ENCODE measurements at regions not wholly inside any gene's neighbourhood (a gene's known extent, or its start where the extent isn't known, plus 50 kb on each side); places are given as distances from the start of the nearest gene placed in this dataset.

DNA sequence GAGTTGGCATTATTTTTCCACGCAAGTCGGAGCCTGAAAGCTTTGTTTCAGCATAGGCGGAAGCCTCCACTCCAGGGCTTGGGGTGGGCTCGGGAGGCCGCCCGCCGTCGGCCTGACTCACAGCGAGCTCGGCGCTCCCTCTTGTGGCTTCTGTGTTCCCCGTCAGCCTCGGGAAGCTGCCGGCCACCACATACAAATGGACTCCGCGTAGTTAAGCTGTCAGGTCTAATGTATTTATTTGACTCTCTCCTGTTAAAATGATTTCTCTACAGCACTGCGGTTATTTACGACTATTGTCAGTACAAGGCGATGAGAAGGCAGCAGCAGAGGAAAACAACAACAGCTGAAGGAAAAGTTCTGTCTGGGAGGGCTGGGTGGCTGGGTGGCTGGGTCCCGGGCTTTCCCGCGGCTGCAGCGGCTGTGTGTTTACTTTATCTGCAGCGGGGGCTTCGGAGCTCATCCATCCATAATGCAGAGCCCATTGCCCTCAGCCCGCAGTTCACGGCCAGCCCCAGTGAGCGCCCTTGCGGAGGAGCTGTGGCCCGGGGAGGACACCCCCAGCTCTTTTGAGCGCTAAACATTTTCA lies 375.7 kb upstream of the CAMK1G start:
- DNase-seq: peak; percentile 7

GRCh38 chr1:209208648-209209047 lies 374.9 kb upstream of the CAMK1G start:
- DNase-seq: no peak

GRCh38 chr1:209213989-209214388 lies 369.5 kb upstream of the CAMK1G start:
- DNase-seq: no peak

DNA sequence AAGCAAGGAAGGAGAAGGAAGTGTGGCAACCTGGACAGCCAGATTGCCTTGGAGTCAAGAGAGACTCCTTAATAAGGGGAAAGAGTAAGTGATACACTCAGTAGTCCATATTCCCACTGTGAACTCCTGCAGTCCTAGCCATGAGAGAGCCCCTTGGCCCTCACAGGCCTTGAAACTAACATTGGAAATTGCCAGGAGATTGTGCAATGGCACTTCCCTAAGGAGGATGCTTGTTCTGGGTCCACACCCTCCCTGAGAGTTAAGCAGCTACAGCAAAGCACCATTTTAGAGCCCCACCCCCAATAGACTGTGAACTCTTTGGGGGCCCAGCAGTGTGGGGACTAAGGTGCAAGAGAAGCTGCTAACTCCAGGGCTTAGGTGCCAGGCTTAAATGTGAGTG lies 367.7 kb upstream of the CAMK1G start:
- no peak for DNase-seq

- DNase-seq: no peak
Measured at GRCh38 chr1:209218113-209218512, 365.4 kb upstream of the CAMK1G start.

DNA sequence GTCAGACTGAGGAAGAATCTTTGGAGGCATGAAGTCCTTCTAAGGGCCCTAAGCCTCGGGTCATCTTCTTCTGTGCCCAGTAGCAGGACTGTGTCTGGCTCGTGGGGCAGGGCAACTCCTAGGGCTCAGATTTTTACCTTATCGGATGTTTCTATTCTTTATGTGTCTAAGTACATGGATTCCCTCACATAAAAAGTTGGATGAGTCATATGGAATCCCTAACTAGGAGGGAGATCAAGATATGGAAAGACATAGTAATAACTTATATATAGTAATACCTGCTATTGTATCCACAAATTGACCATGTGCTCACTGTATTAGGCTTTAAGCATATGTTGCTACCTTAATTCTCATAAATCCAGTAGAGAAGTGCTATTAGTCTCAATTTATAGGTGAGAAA lies 364.5 kb upstream of the CAMK1G start:
- no peak for DNase-seq

DNA sequence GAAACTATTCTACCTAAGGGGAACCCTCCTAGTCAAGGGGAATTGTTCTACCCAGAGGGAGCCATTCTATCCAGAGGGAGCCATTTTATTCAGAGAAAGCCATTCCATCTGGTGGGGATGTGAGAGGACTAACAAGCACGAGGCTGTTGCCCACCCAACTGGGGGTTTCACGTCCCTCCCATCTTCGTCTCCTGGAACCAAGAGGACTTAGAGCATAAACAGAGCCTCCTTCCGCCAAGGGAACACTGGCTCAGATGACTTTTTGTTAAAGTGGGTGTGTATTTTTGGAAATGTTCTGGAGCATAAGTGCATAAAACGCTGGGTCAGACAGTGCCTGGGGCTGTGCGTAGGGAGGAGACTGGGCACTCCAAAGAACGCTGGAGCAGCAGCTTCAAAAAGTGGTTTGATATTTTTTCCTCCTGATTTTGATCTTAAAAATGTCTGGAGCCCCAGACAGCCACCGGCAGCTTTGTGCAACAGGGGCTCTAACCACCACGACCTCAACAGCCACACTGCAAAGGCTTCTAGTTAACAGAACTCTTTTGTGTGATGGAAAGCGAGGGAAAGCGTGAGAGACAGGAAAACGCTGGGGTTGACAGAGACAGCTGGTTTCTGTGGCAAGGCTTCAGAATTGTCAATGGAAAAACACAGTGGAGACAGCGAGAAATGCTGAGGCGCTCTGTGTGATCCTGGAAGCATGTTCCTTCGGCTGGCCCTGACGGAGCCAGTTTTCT lies 363.6 kb upstream of the CAMK1G start:
- no peak for DNase-seq

GRCh38 chr1:209222826-209223225 lies 360.7 kb upstream of the CAMK1G start:
- no peak for DNase-seq

GRCh38 chr1:209223791-209224190 lies 359.7 kb upstream of the CAMK1G start:
- DNase-seq: no peak

GRCh38 chr1:209224886-209225285 lies 358.6 kb upstream of the CAMK1G start:
- no peak for DNase-seq

DNA sequence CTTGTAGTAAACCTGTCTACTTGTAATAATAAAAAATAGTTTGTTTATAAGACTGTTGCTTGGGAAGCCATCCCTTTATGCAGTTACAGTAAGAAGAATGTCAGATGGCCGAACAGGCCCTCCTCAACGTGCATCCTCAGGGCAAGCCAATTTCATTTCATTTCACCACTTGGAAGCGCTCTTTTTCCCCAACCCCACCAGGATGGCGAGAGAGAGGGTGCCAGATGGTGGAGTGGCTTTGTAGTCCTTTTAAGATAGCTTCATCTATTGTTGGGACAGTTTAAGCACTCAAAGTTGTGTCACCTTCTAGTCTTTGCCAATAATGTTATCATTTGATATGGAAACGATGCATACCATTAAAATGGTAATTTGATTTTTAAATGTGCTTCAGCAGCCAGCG lies 356.3 kb upstream of the CAMK1G start:
- peak; percentile 26 for DNase-seq

DNA sequence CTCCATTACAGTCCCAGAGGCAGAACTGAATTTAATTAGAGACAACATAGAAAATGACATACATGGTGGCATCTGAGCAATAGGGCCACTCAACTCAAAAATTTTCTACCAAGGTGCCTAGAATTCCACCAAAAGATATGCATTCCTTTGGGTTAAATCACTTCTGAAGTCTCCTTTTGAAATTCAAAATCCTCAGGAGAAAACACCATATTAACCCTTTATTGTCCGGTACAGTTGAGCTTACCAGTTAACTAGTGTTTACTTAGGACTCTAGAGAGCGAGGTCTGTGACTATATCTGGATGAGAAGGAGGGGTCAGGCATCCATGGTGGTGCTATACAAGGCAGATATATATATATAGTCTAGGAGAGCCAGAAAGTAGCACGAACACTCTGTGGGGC lies 355.6 kb upstream of the CAMK1G start:
- DNase-seq: no peak

GRCh38 chr1:209229494-209230061 lies 353.9 kb upstream of the CAMK1G start:
- DNase-seq: no peak

- no peak for DNase-seq
Measured at GRCh38 chr1:209230314-209230713, 353.2 kb upstream of the CAMK1G start.

DNA sequence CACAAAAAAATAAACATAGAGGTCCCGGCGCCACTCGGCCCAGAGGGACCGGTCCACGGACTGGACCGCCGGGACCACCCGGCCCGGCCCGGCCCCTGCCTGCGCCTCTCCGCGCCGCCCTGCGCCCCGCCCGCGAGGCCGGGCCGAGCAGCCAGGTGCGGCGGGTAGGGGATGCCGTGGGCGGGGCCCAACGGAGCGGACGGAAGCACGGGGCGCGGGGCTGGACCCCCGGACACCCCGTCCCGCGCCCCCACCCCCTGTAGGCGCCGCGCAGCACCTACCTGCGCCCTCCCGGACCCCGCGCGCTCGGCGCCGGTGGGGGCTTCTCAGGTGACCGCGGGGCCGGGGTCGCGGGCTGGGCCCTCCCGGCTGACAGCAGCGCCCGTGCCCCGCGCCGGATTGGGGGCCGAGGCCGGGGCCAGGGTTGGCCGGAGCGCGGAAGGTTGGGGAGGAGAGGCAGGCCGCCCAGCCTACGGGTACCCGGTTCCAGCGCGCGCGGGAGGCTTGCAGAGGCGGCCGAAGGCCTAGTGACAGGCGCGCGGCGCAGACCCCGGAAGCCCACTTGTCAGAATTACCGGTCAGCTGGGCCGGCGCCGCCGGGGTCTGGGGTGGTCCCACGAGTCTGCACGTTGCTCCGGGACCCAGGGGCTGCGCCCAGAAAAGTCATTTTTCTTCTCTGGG lies 351.9 kb upstream of the CAMK1G start:
- no peak for DNase-seq

- no peak for DNase-seq
Measured at GRCh38 chr1:209232197-209232596, 351.3 kb upstream of the CAMK1G start.

DNA sequence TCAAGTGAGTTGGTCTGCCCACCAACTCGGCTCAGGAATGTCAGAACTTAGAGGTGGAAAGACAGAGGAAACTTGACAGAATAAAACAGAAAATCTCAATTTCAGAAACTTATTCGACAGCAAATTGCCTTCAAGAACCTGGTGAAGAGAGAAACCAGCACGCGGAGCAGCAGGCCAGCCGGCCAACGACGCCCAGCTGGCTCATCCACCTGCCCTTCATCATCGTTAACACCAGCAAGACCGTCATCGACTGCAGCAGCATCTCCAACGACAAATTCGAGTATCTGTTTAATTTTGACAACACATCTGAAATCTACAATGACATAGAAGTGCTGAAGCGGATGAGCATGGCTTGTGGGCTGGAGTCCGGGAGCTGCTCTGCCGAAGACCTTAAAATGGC lies 350.8 kb upstream of the CAMK1G start:
- no peak for DNase-seq

GRCh38 chr1:209235166-209235565 lies 348.3 kb upstream of the CAMK1G start:
- DNase-seq: no peak

GRCh38 chr1:209238356-209238755 lies 345.2 kb upstream of the CAMK1G start:
- DNase-seq: no peak

DNA sequence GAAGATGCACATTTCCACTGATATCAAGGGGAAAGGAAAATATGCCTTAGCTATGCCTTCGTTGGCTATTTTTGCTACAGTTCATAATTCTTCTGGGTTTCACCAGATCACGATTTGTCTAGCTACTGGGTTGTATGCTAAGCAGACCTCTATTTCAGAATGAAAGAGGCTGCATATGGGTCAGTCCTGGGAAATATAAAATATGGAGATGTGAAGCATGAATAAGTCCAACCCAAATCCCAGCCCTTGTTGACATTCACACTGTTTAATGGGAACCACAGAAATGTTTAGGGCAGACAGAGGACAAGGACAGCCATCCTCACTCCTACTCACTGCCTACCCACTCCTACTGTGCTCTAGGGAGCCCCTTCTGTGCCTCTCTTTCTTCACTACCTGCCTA lies 343.2 kb upstream of the CAMK1G start:
- DNase-seq: no peak

GRCh38 chr1:209241487-209241886 lies 342.0 kb upstream of the CAMK1G start:
- DNase-seq: no peak

- DNase-seq: peak; percentile 80
Measured at GRCh38 chr1:209248649-209249279, 334.8 kb upstream of the CAMK1G start.

GRCh38 chr1:209249280-209249670 lies 334.2 kb upstream of the CAMK1G start:
- DNase-seq: no peak

Data from NCI-H524 treated with DMSO at 0.1 percent for 48 hours (cell line).